Esophagus muscularis mucosa (tissue), 4 donors: ENCODE measurements at regions not wholly inside any gene's neighbourhood (a gene's known extent, or its start where the extent isn't known, plus 50 kb on each side); places are given as distances from the start of the nearest gene placed in this dataset.

Experiments
- DNase-seq: peaks from one replicate; pipeline ENCODE4 v3.0.0-alpha.2; 2017; ENCODE audit errors: extremely low spot score
- H3K27ac ChIP-seq, 4 donors: fragments of 200-600 bp; sonication (generic); replicated peaks in 1 of 4; 1 replicate in 3 of 4; 2 replicates in 1 of 4; pipeline ENCODE4 v1.5.1; 2016 to 2019; ENCODE audit warnings: mild to moderate bottlenecking in 1 of 4
- H3K27me3 ChIP-seq, 4 donors: fragments of 200-600 bp; sonication (generic); one replicate each; pipeline versions ENCODE4 v1.5.1 to v1.6.0; 2016 to 2019
- H3K36me3 ChIP-seq, 4 donors: fragments of 200-600 bp; sonication (generic); one replicate each; pipeline ENCODE4 v1.5.1; 2016 to 2019
- H3K4me1 ChIP-seq, 4 donors: fragments of 200-600 bp; sonication (generic); one replicate each; pipeline ENCODE4 v1.5.1; 2016 to 2019
- H3K4me3 ChIP-seq, 4 donors: fragments of 200-600 bp; sonication (generic); 1 replicate in 2 of 4; 2 replicates in 2 of 4; pipeline ENCODE4 v1.5.1; 2016 to 2019; ENCODE audit warnings: mild to moderate bottlenecking in 4 of 4, moderate library complexity in 1 of 4
- H3K9me3 ChIP-seq, 4 donors: fragments of 200-600 bp; sonication (generic); 1 replicate in 3 of 4; 2 replicates in 1 of 4; pipeline ENCODE4 v1.5.1; 2016 to 2019
- CTCF ChIP-seq, 3 experiments: fragments of 200-600 bp in 2 of 3; fragments of 450-650 bp in 1 of 3; sonication (generic) in 2 of 3; IDR thresholded peaks; one replicate each; pipeline ENCODE4 v1.5.1; 2017 to 2019; ENCODE audit warnings: antibody characterized with exemption in 3 of 3, mild to moderate bottlenecking in 2 of 3, moderate library complexity in 1 of 3
- EP300 ChIP-seq: sonication (generic); formaldehyde crosslinking; IDR thresholded peaks from one replicate; pipeline ENCODE4 v1.6.1; 2017; ENCODE audit warnings: antibody characterized with exemption
- POLR2A ChIP-seq: fragments of 450-650 bp; IDR thresholded peaks from one replicate; pipeline ENCODE4 v1.6.1; 2017; ENCODE audit warnings: antibody characterized with exemption, moderate library complexity, mild to moderate bottlenecking, low read depth
- POLR2AphosphoS5 ChIP-seq, 2 donors: sonication (generic); formaldehyde crosslinking; IDR thresholded peaks; one replicate each; pipeline ENCODE4 v1.6.1; 2017; ENCODE audit warnings: antibody characterized with exemption in 2 of 2
- WGBS: methylation state at CpG from one replicate; pipeline ENCODE4 v1.1.5; 2018; 5-methylcytosine and 5-hydroxymethylcytosine counted together
- intact Hi-C: fragments of 100-400 bp; cut with DNase I; formaldehyde crosslinking; loops from one replicate; pipeline ENCODE4 v1.15.1; 2023

- Histone ChIP-seq H3K4me3 (no peak overlapping the region), H3K36me3 (no peaks in the 10 kb centered on the region), H3K4me1 (no peaks in the 10 kb centered on the region), H3K9me3 (no peaks in the 10 kb centered on the region), H3K27me3 (no peaks in the 10 kb centered on the region), H3K27ac (no peak overlapping the region)
- WGBS, result 68% methylated on average over 2 of the region's 2 CpGs
- TF ChIP-seq EP300, result no peak
- no peak for TF ChIP-seq CTCF (IDR thresholded peaks at IDR 0.05)
- TF ChIP-seq POLR2A, result no peak
- TF ChIP-seq POLR2AphosphoS5 (IDR thresholded peaks at IDR 0.05), result no peak
- intact Hi-C loops, result no loop called here
- no peak for DNase-seq
Observed at GRCh38 chr11:21896216-21896615, 296.7 kb upstream of the ANO5 start.

- intact Hi-C loops, result no loop called here
- TF ChIP-seq EP300 (no peak), POLR2A (no peak), CTCF (IDR thresholded peaks at IDR 0.05) (no peak), POLR2AphosphoS5 (IDR thresholded peaks at IDR 0.05) (no peak)
- no peaks in the 10 kb centered on the region for H3K27me3 ChIP-seq
- H3K27ac ChIP-seq, result no peak overlapping the region
- WGBS, result 81% methylated on average over 3 of the region's 3 CpGs
- no peaks in the 10 kb centered on the region for H3K36me3 ChIP-seq
- no peaks in the 10 kb centered on the region for H3K4me1 ChIP-seq
- no peak for DNase-seq
- H3K4me3 ChIP-seq, result no peak overlapping the region
- no peaks in the 10 kb centered on the region for H3K9me3 ChIP-seq
Observed at GRCh38 chr11:21896746-21897602, 295.9 kb upstream of the ANO5 start.

- 83% methylated on average over 1 of the region's 1 CpG for WGBS
- intact Hi-C loops, result no loop called here
Observed at GRCh38 chr11:21897752-21898151, 295.1 kb upstream of the ANO5 start.

GRCh38 chr11:21908211-21908610, 284.7 kb upstream of the ANO5 start:
- no peak for DNase-seq
- TF ChIP-seq POLR2A (no peak), EP300 (no peak), POLR2AphosphoS5 (IDR thresholded peaks at IDR 0.05) (no peak), CTCF (IDR thresholded peaks at IDR 0.05) (no peak)
- Histone ChIP-seq H3K4me3 (no peak overlapping the region), H3K4me1 (peaks cover 0 to 9% (median 0%) of the 10 kb centered on the region in 4 donors), H3K9me3 (no peaks in the 10 kb centered on the region), H3K27ac (no peak overlapping the region), H3K36me3 (no peaks in the 10 kb centered on the region), H3K27me3 (no peaks in the 10 kb centered on the region)
- intact Hi-C loops, result no loop called here

More at GRCh38 chr11:21897752-21898151, 295.1 kb upstream of the ANO5 start:
- no peaks in the 10 kb centered on the region for H3K36me3 ChIP-seq
- no peaks in the 10 kb centered on the region for H3K9me3 ChIP-seq
- DNase-seq, result no peak
- no peak for TF ChIP-seq EP300
- no peak for TF ChIP-seq POLR2AphosphoS5 (IDR thresholded peaks at IDR 0.05)
- TF ChIP-seq CTCF (IDR thresholded peaks at IDR 0.05), result no peak
- TF ChIP-seq POLR2A, result no peak
- H3K27ac ChIP-seq, result no peak overlapping the region
- H3K27me3 ChIP-seq, result no peaks in the 10 kb centered on the region
- no peak overlapping the region for H3K4me3 ChIP-seq
- no peaks in the 10 kb centered on the region for H3K4me1 ChIP-seq

GRCh38 chr11:21909145-21909544, 283.7 kb upstream of the ANO5 start:
- TF ChIP-seq POLR2AphosphoS5 (IDR thresholded peaks at IDR 0.05) (no peak), POLR2A (no peak), EP300 (no peak), CTCF (IDR thresholded peaks at IDR 0.05) (no peak)
- no peak for DNase-seq
- Histone ChIP-seq H3K27me3 (no peaks in the 10 kb centered on the region), H3K36me3 (no peaks in the 10 kb centered on the region), H3K9me3 (no peaks in the 10 kb centered on the region), H3K4me1 (peaks cover 0 to 9% (median 0%) of the 10 kb centered on the region in 4 donors), H3K27ac (no peak overlapping the region), H3K4me3 (no peak overlapping the region)
- WGBS, result 63% methylated on average over 2 of the region's 2 CpGs
- intact Hi-C loops, result no loop called here
